IPS DF 6.9 (cell line): ENCODE measurements at regions not wholly inside any gene's neighbourhood (a gene's known extent, or its start where the extent isn't known, plus 50 kb on each side); places are given as distances from the start of the nearest gene placed in this dataset.

ENCODE experiments used
- DNase-seq: peaks from one replicate; pipeline ENCODE4 v3.0.0-alpha.2; 2013; ENCODE audit warnings: low read depth, low spot score
- H3K27ac ChIP-seq: one replicate; pipeline ENCODE4 v1.5.1; 2013; ENCODE audit warnings: low read length, control low read depth
- H3K27me3 ChIP-seq: 2 replicates; pipeline ENCODE4 v1.6.1; 2013; ENCODE audit warnings: mild to moderate bottlenecking, low read length; ENCODE audit not compliant: control insufficient read depth, insufficient read depth
- H3K36me3 ChIP-seq: 2 replicates; pipeline ENCODE4 v1.6.1; 2013; ENCODE audit warnings: low read length; ENCODE audit not compliant: control insufficient read depth, insufficient read depth
- H3K4me1 ChIP-seq: 2 replicates; pipeline ENCODE4 v1.6.1; 2013; ENCODE audit warnings: low read length; ENCODE audit not compliant: control insufficient read depth, insufficient read depth
- H3K4me3 ChIP-seq: 2 replicates; pipeline ENCODE4 v1.5.1; 2013; ENCODE audit warnings: mild to moderate bottlenecking, low read length
- H3K9me3 ChIP-seq: 2 replicates; pipeline ENCODE4 v1.6.1; 2013; ENCODE audit warnings: low read length, inconsistent platforms; ENCODE audit not compliant: control insufficient read depth, insufficient read depth
- WGBS: extraction: QIAGEN DNeasy Blood & Tissue Kit; methylation state at CpG from one replicate; pipeline ENCODE4 v1.1.7; 2013; ENCODE audit warnings: mixed read lengths, missing lambda C conversion rate; ENCODE audit not compliant: insufficient read length, insufficient coverage; 5-methylcytosine and 5-hydroxymethylcytosine counted together

- H3K36me3 ChIP-seq, result no peaks in the 10 kb centered on the region
- DNase-seq, result no peak
- H3K4me1 ChIP-seq, result 0 out of 2 replicates have a peak, but pooled peaks cover 1% of the 10 kb centered on the region
- no peaks in the 10 kb centered on the region for H3K9me3 ChIP-seq
- WGBS, result no CpG with 5 or more reads among the region's 1 CpG
- H3K4me3 ChIP-seq, result no peak overlapping the region
- no peak overlapping the region for H3K27ac ChIP-seq
- peaks cover 65% of the 10 kb centered on the region for H3K27me3 ChIP-seq
These were observed 52.8 kb upstream of the ZFAND3 start for GRCh38 chr6:37766717-37767116.

DNA sequence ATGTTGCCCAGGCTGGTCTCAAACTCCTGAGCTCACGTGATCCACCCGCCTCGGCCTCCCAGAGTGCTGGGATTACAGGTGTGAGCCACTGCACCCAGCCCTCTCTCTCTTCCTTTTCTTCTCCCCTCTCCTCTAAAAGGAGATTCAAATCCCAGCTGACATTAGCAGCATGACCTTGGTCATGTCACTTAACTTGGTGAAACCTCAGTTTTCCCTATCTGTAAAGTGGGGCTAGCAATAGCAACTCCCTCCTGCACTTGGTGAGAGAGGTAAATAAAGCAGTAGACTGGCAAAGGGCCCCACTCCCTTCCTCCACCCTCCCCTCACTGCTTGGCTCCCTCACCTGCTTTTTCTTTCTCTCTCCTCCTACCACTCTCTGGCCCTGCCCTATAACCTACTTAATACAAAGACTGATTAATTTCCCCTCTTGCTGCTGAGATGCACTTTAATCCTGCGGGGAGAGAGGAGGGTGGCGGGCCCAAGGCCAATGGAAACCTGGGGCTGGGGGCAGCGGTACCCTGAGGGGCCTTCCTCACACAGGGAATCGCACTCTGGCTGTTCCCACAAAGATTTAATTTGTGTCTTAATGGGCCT is 54.2 kb upstream of the ZFAND3 start:
- no CpG with 5 or more reads among the region's 7 CpGs for WGBS
- no peaks in the 10 kb centered on the region for H3K36me3 ChIP-seq
- no peak for DNase-seq
- no peaks in the 10 kb centered on the region for H3K9me3 ChIP-seq
- H3K27me3 ChIP-seq, result peaks cover 77% of the 10 kb centered on the region
- H3K4me3 ChIP-seq, result no peak overlapping the region
- no peak overlapping the region for H3K27ac ChIP-seq
- 0 out of 2 replicates have a peak, but pooled peaks cover 1% of the 10 kb centered on the region for H3K4me1 ChIP-seq

GRCh38 chr6:37763413-37763812 is 56.1 kb upstream of the ZFAND3 start:
- no peak overlapping the region for H3K27ac ChIP-seq
- no peaks in the 10 kb centered on the region for H3K36me3 ChIP-seq
- H3K9me3 ChIP-seq, result no peaks in the 10 kb centered on the region
- H3K4me1 ChIP-seq, result 0 out of 2 replicates have a peak, but pooled peaks cover 1% of the 10 kb centered on the region
- H3K4me3 ChIP-seq, result no peak overlapping the region
- DNase-seq, result no peak
- WGBS, result no CpG with 5 or more reads among the region's 2 CpGs
- H3K27me3 ChIP-seq, result peaks cover 90% of the 10 kb centered on the region

- Histone ChIP-seq H3K4me3 (no peak overlapping the region), H3K9me3 (no peaks in the 10 kb centered on the region), H3K36me3 (no peaks in the 10 kb centered on the region), H3K4me1 (0 out of 2 replicates have a peak, but pooled peaks cover 1% of the 10 kb centered on the region), H3K27me3 (peaks cover 90% of the 10 kb centered on the region), H3K27ac (no peak overlapping the region)
- DNase-seq, result no peak
- WGBS, result no CpG with 5 or more reads among the region's 4 CpGs
These were observed 56.7 kb upstream of the ZFAND3 start for GRCh38 chr6:37762806-37763205.

DNA sequence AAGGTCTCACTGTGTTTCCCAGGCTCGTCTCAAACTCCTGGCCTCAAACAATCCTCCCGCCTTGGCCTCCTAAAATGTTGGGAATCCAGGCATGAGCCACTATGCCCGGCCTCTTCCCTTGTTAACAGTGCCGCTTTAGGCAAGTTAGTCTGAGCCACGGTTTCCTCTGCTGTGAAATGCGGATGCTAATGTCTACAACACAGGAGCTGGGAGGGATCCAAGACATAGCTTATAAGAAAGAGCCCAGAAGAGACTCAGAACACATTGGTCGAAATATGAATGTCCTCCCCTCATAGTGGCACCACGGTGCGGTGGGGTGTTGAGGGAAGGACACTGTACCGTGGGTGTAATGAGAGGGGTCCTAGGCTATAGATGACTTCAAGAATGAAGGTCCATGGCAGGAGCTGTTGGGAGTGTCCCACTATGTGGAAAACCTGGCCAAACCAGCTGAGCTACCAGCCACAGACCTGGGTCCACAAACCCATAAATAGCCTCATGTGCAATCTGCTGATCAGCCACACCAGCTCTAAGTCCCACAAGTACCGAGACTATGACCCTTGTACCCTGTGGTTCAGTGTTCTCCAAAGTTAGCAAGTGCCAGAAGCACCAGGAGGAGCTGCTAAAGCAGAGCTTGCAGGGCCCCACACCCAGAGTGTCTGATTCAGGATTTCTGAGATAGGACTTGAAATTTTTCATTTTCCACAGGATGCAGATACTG is 57.8 kb upstream of the ZFAND3 start:
- WGBS, result no CpG with 5 or more reads among the region's 11 CpGs
- Histone ChIP-seq H3K9me3 (no peaks in the 10 kb centered on the region), H3K27me3 (peaks cover 83% of the 10 kb centered on the region), H3K27ac (no peak overlapping the region), H3K4me3 (no peak overlapping the region), H3K4me1 (0 out of 2 replicates have a peak, but pooled peaks cover 1% of the 10 kb centered on the region), H3K36me3 (no peaks in the 10 kb centered on the region)
- no peak for DNase-seq

- DNase-seq, result no peak
- Histone ChIP-seq H3K36me3 (no peaks in the 10 kb centered on the region), H3K4me1 (no peaks in the 10 kb centered on the region), H3K27me3 (peaks cover 77% of the 10 kb centered on the region), H3K9me3 (no peaks in the 10 kb centered on the region), H3K4me3 (no peak overlapping the region), H3K27ac (no peak overlapping the region)
- WGBS, result no CpG with 5 or more reads among the region's 12 CpGs
These were observed 60.0 kb upstream of the ZFAND3 start for GRCh38 chr6:37759221-37760144.

- H3K4me3 ChIP-seq, result no peak overlapping the region
- no peak for DNase-seq
- H3K4me1 ChIP-seq, result no peaks in the 10 kb centered on the region
- H3K9me3 ChIP-seq, result no peaks in the 10 kb centered on the region
- no peaks in the 10 kb centered on the region for H3K36me3 ChIP-seq
- peaks cover 73% of the 10 kb centered on the region for H3K27me3 ChIP-seq
- no peak overlapping the region for H3K27ac ChIP-seq
- no CpG with 5 or more reads among the region's 5 CpGs for WGBS
These were observed 60.9 kb upstream of the ZFAND3 start for GRCh38 chr6:37758647-37759046.

DNA sequence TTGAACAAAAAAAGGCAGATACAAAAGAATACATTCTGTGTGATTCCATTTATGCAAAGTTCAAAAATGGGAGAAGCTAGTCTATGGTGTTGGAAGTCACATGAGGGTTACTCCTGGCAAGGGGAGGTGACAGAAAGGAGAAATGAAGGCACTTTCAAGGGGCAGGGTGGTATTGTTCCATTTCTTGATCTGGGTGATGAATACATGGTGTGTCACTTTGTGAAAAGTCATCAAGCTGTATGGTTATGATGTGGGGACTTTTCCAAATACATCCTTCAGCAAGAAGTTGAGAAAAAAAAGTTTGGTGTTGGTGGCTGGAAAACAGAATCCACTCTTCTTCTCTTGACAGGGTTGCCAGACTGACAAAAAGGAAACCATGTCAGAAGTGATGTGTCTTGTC is 60.6 kb upstream of the MDGA1 start:
- DNase-seq, result no peak
- no peak overlapping the region for H3K27ac ChIP-seq

DNA sequence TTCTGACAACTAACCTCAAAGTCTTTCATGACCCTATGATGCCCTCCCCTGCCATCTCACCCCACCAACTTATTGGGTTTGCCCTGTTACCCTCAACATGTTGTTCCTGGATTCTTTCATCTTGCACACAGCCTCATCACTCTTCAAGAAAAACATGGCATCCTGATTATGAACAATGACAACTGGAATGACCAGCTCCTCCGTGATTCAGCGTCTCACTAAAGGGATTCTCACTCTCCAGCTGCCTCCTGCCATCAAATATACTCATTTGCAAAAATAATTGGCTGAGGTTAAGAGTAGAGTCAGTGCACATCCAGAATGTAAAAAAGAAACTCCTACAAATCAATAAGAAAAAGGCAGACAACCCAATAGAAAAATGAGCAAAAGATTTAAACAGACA is 59.7 kb upstream of the MDGA1 start:
- no CpG with 5 or more reads among the region's 2 CpGs for WGBS
- Histone ChIP-seq H3K4me3 (no peak overlapping the region), H3K27ac (no peak overlapping the region), H3K9me3 (no peaks in the 10 kb centered on the region), H3K36me3 (no peaks in the 10 kb centered on the region), H3K27me3 (peaks cover 60% of the 10 kb centered on the region), H3K4me1 (no peaks in the 10 kb centered on the region)
- no peak for DNase-seq

More for the DNA sequence above, 60.6 kb upstream of the MDGA1 start:
- Histone ChIP-seq H3K4me1 (no peaks in the 10 kb centered on the region), H3K27me3 (peaks cover 69% of the 10 kb centered on the region), H3K4me3 (no peak overlapping the region), H3K36me3 (no peaks in the 10 kb centered on the region), H3K9me3 (no peaks in the 10 kb centered on the region)

DNA sequence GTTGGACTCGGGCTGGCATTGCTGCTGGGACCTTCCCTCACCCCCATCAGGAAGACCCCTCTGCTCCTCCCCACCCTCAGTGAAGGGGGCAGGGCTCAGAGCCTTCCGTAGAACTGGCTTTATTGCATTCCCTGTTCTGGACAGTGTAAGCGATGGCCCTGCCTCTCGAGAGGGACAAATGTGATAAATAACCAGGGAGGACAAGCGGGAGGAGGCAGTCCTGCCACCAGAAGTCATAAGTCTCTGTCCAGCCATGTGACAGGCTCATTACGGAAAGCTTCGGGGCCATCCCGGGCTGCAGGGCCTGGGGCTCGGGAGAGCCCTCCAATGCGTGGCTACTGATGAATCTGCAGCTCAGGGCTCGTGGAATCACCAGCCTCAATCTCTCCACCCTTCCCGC is 58.5 kb upstream of the MDGA1 start:
- Histone ChIP-seq H3K4me1 (no peaks in the 10 kb centered on the region), H3K27me3 (peaks cover 48% of the 10 kb centered on the region), H3K4me3 (no peak overlapping the region), H3K9me3 (no peaks in the 10 kb centered on the region), H3K27ac (no peak overlapping the region), H3K36me3 (no peaks in the 10 kb centered on the region)
- WGBS, result no CpG with 5 or more reads among the region's 12 CpGs
- no peak for DNase-seq
